HPDE6-E6E7 (cell line): ENCODE measurements at regions not wholly inside any gene's neighbourhood (a gene's known extent, or its start where the extent isn't known, plus 50 kb on each side); places are given as distances from the start of the nearest gene placed in this dataset.

Experiments used
- DNase-seq: peaks from one replicate; pipeline ENCODE4 v3.0.0; 2011; ENCODE audit warnings: missing footprints; ENCODE audit errors: extremely low spot score

GRCh38 chr2:79453918-79454317 is 58.9 kb upstream of the CTNNA2 start:
- DNase-seq = no peak

GRCh38 chr2:79452651-79453050 is 60.2 kb upstream of the CTNNA2 start:
- DNase-seq = no peak

- DNase-seq = no peak
Observed at GRCh38 chr2:79447463-79447862, 65.4 kb upstream of the CTNNA2 start.

DNA sequence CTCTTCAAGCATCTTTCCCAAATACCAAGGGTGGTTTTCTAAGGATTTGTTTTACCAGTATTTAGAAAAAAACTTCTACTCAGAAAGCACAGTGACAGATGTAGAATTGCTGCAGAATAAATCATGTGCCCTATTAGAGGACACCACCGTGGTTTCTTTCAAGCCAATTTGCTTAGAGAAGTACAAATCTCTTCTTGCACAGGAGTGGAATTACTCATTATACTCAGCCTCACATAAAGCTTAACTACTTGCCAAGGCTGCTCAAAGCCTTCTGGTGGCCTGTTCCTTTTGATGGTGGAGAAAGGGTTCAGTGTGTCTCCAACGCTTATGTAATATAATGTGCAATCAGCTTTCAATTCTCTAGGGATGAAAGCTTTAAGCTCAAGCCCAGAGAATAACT is 66.5 kb upstream of the CTNNA2 start:
- DNase-seq = no peak

DNA sequence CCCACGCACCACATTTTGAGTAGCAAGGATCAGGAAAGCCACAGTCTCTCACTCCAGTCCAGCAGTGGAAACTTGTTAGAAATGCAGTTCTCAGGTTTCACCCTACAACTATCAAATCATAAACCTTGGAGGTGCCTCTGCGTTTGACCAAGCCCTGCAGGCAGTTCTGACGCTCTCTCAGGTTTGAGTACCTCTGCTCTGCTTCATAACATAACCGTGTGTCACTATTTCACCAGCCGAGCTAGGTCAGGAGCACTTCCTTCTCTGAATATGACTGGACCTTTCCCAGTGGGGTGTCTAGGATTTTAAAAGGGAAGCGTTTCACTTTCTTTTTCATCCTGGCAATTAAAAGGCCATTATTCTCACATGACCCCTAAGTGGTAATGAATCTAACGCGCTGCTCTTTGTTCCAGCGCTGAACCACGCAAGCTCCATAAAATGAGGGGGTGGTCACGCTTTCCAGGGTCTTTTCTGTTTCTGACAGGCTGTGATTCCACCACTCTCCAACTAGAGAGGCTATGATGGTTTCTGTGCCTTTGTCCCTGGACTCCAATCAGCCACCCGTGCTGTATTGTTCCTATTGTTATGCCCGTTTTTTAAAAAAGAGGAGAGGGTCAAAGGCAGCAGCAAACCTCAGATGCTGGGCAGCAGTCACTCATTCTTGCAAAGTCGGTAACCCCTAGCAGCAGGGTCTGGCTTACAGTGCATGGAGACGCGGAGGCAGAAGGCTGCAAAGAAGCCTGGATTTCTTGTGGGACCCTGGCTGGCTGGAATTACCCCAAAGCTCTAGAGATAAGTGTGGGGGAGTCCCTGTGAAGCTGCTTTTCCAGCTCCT is 75.2 kb upstream of the CTNNA2 start:
- DNase-seq = peak; percentile 4

- DNase-seq = no peak
Observed at GRCh38 chr2:79434362-79434761, 78.5 kb upstream of the CTNNA2 start.

DNA sequence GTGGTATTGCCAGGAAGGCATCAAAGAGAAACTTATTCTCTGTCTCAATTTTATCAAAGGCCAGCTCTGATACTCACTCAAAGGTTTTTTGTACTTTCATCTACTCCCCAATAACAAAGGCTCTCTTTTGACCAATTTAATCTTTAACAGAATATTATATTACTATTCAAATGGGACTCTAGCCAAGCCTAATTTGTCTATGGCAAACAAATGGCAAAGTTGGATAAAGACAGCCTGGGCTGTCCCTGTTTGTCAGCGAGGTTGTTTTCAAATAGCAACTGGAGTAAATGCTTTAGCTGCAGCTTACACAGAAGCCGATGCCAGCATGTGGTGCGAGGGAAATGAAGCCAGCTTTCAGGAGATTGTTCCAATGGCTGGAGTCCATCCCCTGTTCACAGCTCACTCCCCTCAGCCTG is 80.1 kb upstream of the CTNNA2 start:
- DNase-seq = no peak

GRCh38 chr2:79428745-79429144 is 84.1 kb upstream of the CTNNA2 start:
- no peak for DNase-seq

- no peak for DNase-seq
Observed at GRCh38 chr2:79414690-79415089, 98.2 kb upstream of the CTNNA2 start.

- no peak for DNase-seq
Observed at GRCh38 chr2:79394485-79394859, 118.4 kb upstream of the CTNNA2 start.

GRCh38 chr2:79393806-79394484 is 118.9 kb upstream of the CTNNA2 start:
- no peak for DNase-seq

- DNase-seq = no peak
Observed at GRCh38 chr2:79393107-79393685, 119.7 kb upstream of the CTNNA2 start.

GRCh38 chr2:79389481-79389880 is 123.4 kb upstream of the CTNNA2 start:
- DNase-seq = no peak

- DNase-seq = no peak
Observed at GRCh38 chr2:79388024-79388423, 124.8 kb upstream of the CTNNA2 start.

- no peak for DNase-seq
Observed at GRCh38 chr2:79387431-79387830, 125.4 kb upstream of the CTNNA2 start.

DNA sequence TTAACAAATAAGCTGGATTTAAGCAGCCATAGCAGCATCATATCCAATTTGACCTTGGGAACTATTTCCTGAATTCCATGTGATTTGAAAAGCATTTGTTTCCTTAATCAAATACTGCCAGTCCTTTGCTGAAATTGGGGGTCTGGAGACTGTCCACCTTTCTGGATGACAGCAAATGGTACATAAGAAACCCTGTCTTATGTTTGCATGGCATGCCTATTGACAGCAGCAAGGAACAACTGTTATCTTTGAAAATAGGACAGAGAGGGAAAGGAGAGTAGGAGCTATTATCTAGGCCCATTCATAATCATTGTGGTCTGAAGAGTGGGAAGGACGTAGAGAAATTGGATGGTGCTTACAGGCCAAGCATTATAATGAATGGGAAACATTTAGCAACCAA is 129.2 kb upstream of the CTNNA2 start:
- no peak for DNase-seq

- DNase-seq = no peak
Observed at GRCh38 chr2:79375817-79376216, 137.0 kb upstream of the CTNNA2 start.

GRCh38 chr2:79373358-79374130 is 139.3 kb upstream of the CTNNA2 start:
- no peak for DNase-seq

GRCh38 chr2:79370976-79371538 is 141.8 kb upstream of the CTNNA2 start:
- no peak for DNase-seq

- DNase-seq = no peak
Observed at GRCh38 chr2:79369127-79369526, 143.7 kb upstream of the CTNNA2 start.

DNA sequence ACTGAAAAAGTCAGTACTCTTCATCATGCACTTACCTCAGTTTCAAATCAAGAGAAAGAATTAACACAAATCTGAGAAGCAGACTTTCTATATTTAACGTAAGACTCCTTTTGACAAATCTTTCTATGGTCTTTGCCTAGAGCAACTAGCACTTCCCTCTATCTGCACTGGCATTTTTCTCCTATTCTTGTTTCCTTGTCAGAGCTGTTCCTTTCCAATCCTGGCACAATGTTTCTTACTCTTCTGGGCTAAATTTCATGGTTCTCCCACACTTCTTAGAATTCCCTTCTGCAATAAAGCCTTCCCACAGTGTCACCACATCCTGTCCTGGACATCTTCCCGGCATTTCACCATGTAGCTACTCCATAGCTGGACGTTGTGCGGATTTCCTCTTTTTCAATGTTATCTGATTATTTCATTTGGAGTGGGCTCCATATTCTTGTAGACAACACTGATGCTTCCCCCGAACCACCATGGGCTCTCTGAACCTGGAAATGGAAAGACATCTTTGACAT is 144.7 kb upstream of the CTNNA2 start:
- no peak for DNase-seq

GRCh38 chr2:79359419-79359818 is 153.4 kb upstream of the CTNNA2 start:
- DNase-seq = no peak
